GM19238 (cell line): ENCODE measurements at regions not wholly inside any gene's neighbourhood (a gene's known extent, or its start where the extent isn't known, plus 50 kb on each side); places are given as distances from the start of the nearest gene placed in this dataset.
"Not testable (repeated sequence)": the region's sequence is repeated elsewhere in the genome, so short reads cannot be mapped to it uniquely, and the experiment has no call there.

Experiments
- DNase-seq: peaks from one replicate; pipeline ENCODE4 v3.0.0; 2011; ENCODE audit warnings: low spot score; ENCODE audit not compliant: insufficient read length

- DNase-seq = not testable (repeated sequence)
Observed at GRCh38 chr14:37785298-37785697, 189.9 kb downstream of the TTC6 start.

GRCh38 chr14:37786114-37786625 is 190.7 kb downstream of the TTC6 start:
- DNase-seq = not testable (repeated sequence)

GRCh38 chr14:37787879-37788494 is 192.6 kb downstream of the TTC6 start:
- DNase-seq = no peak

GRCh38 chr14:37791384-37792036 is 196.1 kb downstream of the TTC6 start:
- no peak for DNase-seq

GRCh38 chr14:37792124-37792523 is 196.7 kb downstream of the TTC6 start:
- DNase-seq = no peak

GRCh38 chr14:37796703-37797416 is 201.4 kb downstream of the TTC6 start:
- DNase-seq = no peak

- no peak for DNase-seq
Observed at GRCh38 chr14:37797675-37798074, 202.2 kb downstream of the TTC6 start.

GRCh38 chr14:37807722-37808121 is 212.3 kb downstream of the TTC6 start:
- no peak for DNase-seq

GRCh38 chr14:37810094-37810801 is 214.8 kb downstream of the TTC6 start:
- DNase-seq = no peak

GRCh38 chr14:37813732-37814131 is 218.3 kb downstream of the TTC6 start:
- no peak for DNase-seq

- DNase-seq = no peak
Observed at GRCh38 chr14:37816135-37816534, 220.7 kb downstream of the TTC6 start.

- DNase-seq = no peak
Observed at GRCh38 chr14:37816743-37817295, 221.4 kb downstream of the TTC6 start.

GRCh38 chr14:37819155-37820015 is 224.0 kb downstream of the TTC6 start:
- no peak for DNase-seq

- not testable (repeated sequence) for DNase-seq
Observed at GRCh38 chr14:37820810-37821209, 225.4 kb downstream of the TTC6 start.

- DNase-seq = no peak
Observed at GRCh38 chr14:37824939-37825712, 229.7 kb downstream of the TTC6 start.

- DNase-seq = no peak
Observed at GRCh38 chr14:37826869-37827268, 231.4 kb downstream of the TTC6 start.

- DNase-seq = no peak
Observed at GRCh38 chr14:37830271-37830670, 234.8 kb downstream of the TTC6 start.

GRCh38 chr14:37834275-37834674 is 238.8 kb downstream of the TTC6 start:
- no peak for DNase-seq

- DNase-seq = not testable (repeated sequence)
Observed at GRCh38 chr14:37838778-37839177, 243.3 kb downstream of the TTC6 start.

- DNase-seq = not testable (repeated sequence)
Observed at GRCh38 chr14:37841039-37841438, 245.6 kb downstream of the TTC6 start.
